Activated T-cell treated with anti-CD3 and anti-CD28 coated beads, Interleukin-2, amount 50 U/mL, for 4 hours (primary cell): ENCODE measurements at regions not wholly inside any gene's neighbourhood (a gene's known extent, or its start where the extent isn't known, plus 50 kb on each side); places are given as distances from the start of the nearest gene placed in this dataset.
"Not testable (repeated sequence)": the region's sequence is repeated elsewhere in the genome, so short reads cannot be mapped to it uniquely, and the experiment has no call there.

Source experiments
- ATAC-seq, 2 donors: fragments of 200-7000 bp; cut with Tn5 transposase; one replicate each; pipeline ENCODE4 v1.10.0; 2021
- DNase-seq: peaks from one replicate; pipeline ENCODE4 v3.0.0-alpha.2; 2020
- H3K27me3 Mint-ChIP-seq: one replicate; pipeline ENCODE4 v1.8.0; 2021; ENCODE audit warnings: low read depth, mixed read lengths
- H3K36me3 Mint-ChIP-seq: one replicate; pipeline ENCODE4 v1.8.0; 2022; ENCODE audit warnings: mixed read lengths; ENCODE audit not compliant: insufficient read depth
- H3K4me1 Mint-ChIP-seq: one replicate; pipeline ENCODE4 v1.8.0; 2021; ENCODE audit warnings: low read depth, mixed read lengths
- H3K4me3 Mint-ChIP-seq: one replicate; pipeline ENCODE4 v1.8.0; 2021; ENCODE audit warnings: mild to moderate bottlenecking, moderate library complexity, mixed read lengths
- H3K9me3 Mint-ChIP-seq: one replicate; pipeline ENCODE4 v1.8.0; 2021; ENCODE audit warnings: mixed read lengths

DNA sequence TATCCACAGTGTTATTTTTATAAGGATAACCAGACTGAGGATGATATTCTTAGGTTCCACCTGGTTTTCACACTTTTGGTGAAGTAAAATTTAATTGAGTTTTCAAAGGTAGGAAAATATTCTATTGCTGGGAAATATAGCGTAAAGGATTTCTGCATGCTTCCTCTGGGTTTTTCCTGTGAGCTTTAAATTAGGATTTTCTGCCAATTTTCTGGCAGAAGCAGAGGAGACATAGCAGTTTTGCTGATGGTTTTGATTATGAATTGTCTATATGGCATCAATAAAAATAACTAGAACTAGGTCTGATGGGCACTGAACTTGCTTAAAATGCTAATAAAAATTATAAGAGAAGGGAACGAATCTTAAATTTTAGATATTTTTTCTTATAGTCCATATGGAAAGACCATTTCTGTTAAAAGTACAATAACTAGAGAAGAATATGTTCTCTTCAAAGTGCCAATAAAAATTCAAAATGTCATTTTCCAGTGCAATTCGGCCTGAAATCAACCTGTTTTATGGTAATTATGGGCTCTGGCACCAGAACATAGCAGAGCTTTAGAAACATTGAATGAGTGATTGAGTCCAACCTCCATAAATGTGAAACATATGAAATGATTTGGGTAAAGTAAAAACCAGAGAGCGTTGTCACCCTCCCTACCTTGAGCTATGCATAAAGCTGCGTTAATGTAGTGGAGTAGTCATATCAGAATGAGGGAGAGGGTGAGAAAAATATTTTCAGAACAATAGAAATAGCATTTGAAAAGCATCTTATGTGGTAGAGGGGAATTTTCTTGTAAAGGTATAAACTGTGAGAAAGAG is 279.7 kb downstream of the SPRY1 start:
- ATAC-seq: peak; percentile 27 to 30

DNA sequence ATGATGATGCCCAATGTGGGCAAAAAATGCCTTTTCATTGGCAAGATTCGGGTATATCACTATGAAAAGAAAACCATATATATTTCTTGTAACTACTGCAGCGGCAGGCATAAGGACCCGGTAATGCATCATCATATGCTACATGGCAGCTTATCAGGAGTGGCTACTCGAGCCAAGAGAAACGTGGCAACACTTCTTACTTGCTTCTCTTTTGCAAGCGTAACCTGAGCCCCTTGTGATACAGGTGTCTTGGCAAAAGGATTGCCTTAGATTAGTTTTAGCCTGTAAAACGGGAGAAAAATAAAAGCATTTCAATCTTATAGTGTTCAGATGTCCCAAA is 280.3 kb downstream of the SPRY1 start:
- no peaks in the 10 kb centered on the region for H3K9me3 Mint-ChIP-seq
- peaks cover 19% of the 10 kb centered on the region for H3K27me3 Mint-ChIP-seq
- DNase-seq (no peak), ATAC-seq (no peak)
- no peak overlapping the region for H3K4me3 Mint-ChIP-seq
- peaks cover 9% of the 10 kb centered on the region for H3K4me1 Mint-ChIP-seq
- H3K36me3 Mint-ChIP-seq: no peaks in the 10 kb centered on the region

More for the DNA sequence above, 279.7 kb downstream of the SPRY1 start:
- Mint-ChIP-seq H3K4me1 (peaks cover 14% of the 10 kb centered on the region), H3K9me3 (no peaks in the 10 kb centered on the region), H3K36me3 (no peaks in the 10 kb centered on the region), H3K27me3 (peaks cover 19% of the 10 kb centered on the region), H3K4me3 (no peak overlapping the region)
- DNase-seq: no peak

DNA sequence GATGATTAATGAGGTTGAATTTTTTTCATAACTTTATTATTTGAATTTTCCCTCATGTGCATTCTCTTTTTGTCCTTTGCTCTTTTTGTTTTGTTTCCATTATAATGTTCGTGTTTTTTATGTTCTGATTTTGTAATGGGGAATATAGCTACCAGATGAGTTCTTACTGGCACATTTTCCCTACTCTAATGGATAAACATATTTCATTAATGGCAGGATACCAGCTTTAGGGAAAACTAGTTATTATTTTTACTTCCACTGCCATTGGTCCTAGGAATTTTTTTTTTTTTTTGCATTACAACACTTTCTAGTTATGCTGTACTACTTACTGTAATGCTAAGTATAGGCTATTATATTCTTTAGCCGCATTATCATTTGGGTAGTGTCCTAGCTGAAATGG is 286.3 kb downstream of the SPRY1 start:
- Mint-ChIP-seq H3K4me1 (no peaks in the 10 kb centered on the region), H3K27me3 (peaks cover 5% of the 10 kb centered on the region), H3K4me3 (no peak overlapping the region), H3K36me3 (no peaks in the 10 kb centered on the region), H3K9me3 (no peaks in the 10 kb centered on the region)
- no peak for ATAC-seq
- no peak for DNase-seq

DNA sequence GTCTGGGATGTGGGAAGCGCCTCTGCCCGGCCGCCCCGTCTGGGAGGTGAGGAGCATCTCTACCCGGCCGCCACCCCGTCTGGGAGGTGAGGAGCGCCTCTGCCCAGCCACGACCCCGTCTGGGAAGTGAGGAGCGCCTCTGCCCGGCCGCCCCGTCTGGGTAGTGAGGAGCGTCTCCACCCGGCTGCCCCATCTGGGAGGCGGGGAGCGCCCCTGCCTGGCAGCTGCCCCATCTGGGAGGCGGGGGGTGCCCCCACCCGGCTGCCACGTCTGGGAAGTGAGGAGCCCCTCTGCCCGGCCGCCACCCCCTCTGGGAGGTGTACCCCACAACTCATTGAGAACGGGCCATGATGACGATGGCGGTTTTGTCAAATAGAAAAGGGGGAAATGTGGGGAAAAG is 288.3 kb downstream of the SPRY1 start:
- not testable (repeated sequence) for H3K9me3 Mint-ChIP-seq, DNase-seq, H3K36me3 Mint-ChIP-seq, H3K27me3 Mint-ChIP-seq, H3K4me1 Mint-ChIP-seq, ATAC-seq, H3K4me3 Mint-ChIP-seq

DNA sequence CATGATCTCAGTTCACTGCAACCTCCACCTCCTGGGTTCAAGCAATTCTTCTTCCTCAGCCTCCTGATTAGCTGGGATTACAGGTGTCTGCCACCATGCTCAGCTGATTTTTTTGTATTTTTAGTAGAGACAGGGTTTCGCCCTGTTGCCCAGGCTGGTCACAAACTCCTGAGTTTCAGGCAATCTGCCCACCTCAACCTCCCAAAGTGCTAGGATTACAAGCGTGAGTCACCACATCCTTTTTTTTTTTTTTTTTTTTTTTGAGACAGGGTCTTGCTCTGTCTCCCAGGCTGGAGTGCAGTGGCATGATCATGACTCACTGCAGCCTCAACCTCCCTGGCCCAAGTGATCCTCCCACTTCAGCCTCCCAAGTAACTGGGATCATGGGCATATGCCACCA is 298.9 kb downstream of the SPRY1 start:
- not testable (repeated sequence) for H3K9me3 Mint-ChIP-seq, ATAC-seq, H3K36me3 Mint-ChIP-seq, H3K4me3 Mint-ChIP-seq, H3K27me3 Mint-ChIP-seq, DNase-seq, H3K4me1 Mint-ChIP-seq

DNA sequence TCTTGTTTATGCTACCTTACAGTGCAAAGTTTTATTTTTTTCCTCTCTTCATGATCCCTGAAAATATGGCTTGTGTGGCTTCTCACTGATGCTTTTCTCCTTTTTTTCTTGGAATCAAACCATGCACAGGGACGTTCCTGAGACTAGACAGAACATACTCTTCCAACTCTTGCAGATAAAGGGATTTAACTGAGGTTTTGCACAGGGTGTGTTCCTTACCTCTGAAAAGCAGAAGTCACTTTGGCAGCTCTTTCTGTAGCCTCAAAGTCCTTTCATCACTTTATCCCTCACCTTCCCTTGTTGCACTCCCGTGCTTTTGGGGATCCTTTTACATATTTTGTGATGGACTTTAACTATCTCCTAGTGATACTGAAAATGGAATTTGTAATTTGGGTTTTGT is 300.1 kb downstream of the SPRY1 start:
- DNase-seq (no peak), ATAC-seq (no peak)
- Mint-ChIP-seq H3K27me3 (peaks cover 3% of the 10 kb centered on the region), H3K9me3 (no peaks in the 10 kb centered on the region), H3K36me3 (no peaks in the 10 kb centered on the region), H3K4me1 (no peaks in the 10 kb centered on the region), H3K4me3 (no peak overlapping the region)

DNA sequence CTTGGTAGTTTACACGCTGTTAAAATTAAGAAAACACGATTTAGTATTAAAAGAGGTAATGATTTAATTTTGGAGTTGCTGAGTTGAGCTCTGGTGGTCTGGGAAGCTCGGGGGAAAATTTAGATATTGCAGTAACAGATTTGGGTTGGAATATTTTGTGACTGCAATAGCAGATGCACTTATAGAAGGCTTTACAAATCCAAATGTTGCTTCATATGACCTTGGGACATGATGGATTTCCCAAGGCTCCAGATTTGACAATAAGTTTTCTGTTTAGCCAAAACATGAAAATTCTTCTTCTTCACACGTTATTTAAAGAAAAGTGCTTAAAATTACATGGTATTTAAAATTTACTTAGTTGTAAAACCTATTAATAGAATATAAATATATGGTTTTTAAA is 302.0 kb downstream of the SPRY1 start:
- Mint-ChIP-seq H3K4me3 (no peak overlapping the region), H3K36me3 (no peaks in the 10 kb centered on the region), H3K4me1 (no peaks in the 10 kb centered on the region), H3K9me3 (no peaks in the 10 kb centered on the region), H3K27me3 (peaks cover 5% of the 10 kb centered on the region)
- ATAC-seq (no peak), DNase-seq (no peak)

DNA sequence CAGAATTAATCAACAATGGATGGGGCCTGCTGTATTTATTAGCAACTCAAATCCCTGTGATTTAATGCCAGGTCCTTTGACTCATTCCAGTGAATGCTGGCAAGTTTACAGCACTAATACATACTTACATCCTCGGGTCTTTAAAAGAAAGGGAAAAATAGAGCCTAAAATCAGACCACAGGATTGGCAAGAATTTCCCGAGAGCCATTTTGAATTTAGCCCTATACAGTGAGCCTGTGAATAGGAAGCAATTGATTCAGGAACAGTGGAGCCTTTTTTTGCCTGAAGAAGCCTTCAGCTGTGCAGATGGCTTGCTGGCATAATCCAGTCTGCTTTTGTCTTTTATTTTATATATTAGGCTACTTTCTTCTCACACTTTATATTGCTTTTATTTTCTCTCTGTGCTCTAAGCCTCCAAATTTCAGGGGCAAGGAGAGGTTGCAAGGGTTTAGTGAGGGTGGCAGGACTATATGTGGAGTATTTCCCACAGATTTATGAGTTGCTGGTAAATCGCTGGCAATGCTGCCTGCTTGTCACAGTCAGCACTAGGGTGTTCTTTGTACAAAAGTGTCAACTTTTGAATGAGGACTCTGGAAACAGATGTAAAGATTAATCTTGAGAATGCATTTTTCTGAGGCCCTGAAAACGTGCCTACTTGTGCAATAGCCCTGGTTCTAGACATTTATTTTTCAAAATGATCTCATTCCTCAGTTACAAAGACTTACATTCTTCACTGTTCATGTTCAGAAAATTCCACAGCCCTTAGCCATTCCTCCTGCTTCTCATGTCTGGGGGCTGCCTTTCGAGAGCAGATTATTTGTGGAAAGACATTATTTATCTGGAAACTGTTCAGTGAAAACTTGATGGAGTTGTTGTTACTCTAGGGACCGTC is 303.5 kb downstream of the SPRY1 start:
- peaks cover 5% of the 10 kb centered on the region for H3K27me3 Mint-ChIP-seq
- no peak overlapping the region for H3K4me3 Mint-ChIP-seq
- no peaks in the 10 kb centered on the region for H3K4me1 Mint-ChIP-seq

DNA sequence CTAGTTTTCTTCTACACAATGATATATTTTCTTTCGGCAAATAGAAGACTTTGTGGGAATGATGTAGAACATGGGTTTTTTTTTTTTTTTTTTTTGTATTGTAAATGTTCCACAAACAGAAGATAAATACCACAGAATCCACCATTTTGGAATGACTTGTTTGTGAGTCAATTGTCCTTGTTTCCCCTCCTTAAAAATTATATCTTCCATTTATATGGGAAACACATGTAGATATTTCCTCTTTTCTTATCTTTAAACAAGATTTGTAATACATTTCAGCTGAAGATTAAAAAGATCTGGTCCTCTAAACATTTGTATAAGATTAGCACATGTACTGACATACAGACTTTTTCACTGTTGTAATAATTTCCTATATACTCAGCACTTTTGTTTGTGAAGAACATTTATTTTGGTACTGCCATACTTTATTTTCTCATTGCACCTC is 304.6 kb downstream of the SPRY1 start:
- Mint-ChIP-seq H3K9me3 (no peaks in the 10 kb centered on the region), H3K4me1 (no peaks in the 10 kb centered on the region), H3K4me3 (no peak overlapping the region), H3K27me3 (peaks cover 5% of the 10 kb centered on the region), H3K36me3 (no peaks in the 10 kb centered on the region)
- DNase-seq (no peak), ATAC-seq (no peak)

More for the DNA sequence above, 303.5 kb downstream of the SPRY1 start:
- no peak for DNase-seq
- H3K9me3 Mint-ChIP-seq: no peaks in the 10 kb centered on the region
- no peaks in the 10 kb centered on the region for H3K36me3 Mint-ChIP-seq
- no peak for ATAC-seq

DNA sequence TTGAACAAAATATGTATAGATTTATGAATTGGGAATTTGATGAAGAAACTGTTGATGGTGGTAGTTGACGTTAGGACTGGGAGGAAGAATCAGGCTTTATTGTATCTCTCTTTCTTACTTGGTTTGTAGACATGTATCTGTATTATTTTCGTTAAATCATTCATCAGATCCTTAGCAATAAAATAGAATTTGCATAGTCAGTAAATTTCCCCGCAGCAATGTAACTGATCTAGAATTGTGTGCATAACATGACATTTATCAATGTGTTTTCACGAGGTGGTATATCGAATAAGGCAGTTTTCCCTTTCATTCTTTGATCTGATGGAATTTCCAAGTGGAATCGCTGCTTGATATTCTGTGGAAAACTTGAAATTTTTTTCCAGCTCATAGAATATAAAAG is 308.8 kb downstream of the SPRY1 start:
- no peaks in the 10 kb centered on the region for H3K4me1 Mint-ChIP-seq
- DNase-seq: no peak
- H3K9me3 Mint-ChIP-seq: peaks cover 6% of the 10 kb centered on the region
- H3K4me3 Mint-ChIP-seq: no peak overlapping the region
- peaks cover 8% of the 10 kb centered on the region for H3K27me3 Mint-ChIP-seq
- H3K36me3 Mint-ChIP-seq: no peaks in the 10 kb centered on the region
- ATAC-seq: no peak

DNA sequence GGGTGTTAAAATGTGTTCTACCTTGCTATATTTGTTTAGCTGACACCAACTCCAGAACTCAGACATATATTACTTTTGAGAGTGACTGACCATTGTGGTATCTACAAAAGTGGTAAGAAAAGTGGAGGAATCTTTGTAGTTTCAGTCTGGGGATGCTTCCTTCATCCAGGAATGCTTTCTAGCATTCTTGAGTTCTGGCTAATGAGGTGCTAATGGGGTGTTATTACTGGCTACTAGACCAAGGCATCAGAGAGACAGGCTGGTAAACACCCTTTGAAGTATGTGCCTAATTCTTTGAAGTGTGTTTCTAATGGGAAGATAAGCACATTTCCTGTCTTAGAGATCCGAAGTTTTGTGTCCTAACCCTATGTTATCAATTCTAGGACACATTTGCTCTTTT is 310.4 kb downstream of the SPRY1 start:
- H3K27me3 Mint-ChIP-seq: peaks cover 5% of the 10 kb centered on the region
- H3K9me3 Mint-ChIP-seq: peaks cover 6% of the 10 kb centered on the region
- DNase-seq: no peak
- ATAC-seq: no peak
- H3K4me3 Mint-ChIP-seq: no peak overlapping the region
- H3K36me3 Mint-ChIP-seq: no peaks in the 10 kb centered on the region
- H3K4me1 Mint-ChIP-seq: no peaks in the 10 kb centered on the region

DNA sequence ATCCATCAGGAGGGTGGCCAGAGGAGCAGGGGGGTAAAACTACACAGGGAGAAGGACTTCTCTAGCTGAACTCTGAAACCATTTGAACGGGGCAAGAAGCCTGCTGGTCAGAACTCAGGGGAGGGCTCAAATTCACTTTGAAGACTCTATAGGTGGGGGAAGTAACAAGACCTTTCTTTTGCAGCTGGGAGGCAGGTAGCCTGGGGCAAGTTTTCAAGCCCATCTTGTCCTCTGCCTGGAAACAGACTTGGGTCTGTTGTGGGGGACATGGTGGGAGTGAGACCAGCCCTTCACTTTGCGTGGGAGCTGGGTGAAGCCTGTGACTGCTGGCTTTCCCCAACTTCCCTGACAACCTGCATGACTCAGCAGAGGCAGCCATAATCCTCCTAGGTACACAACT is 312.3 kb downstream of the SPRY1 start:
- H3K36me3 Mint-ChIP-seq: no peaks in the 10 kb centered on the region
- H3K9me3 Mint-ChIP-seq: peaks cover 6% of the 10 kb centered on the region
- peaks cover 5% of the 10 kb centered on the region for H3K27me3 Mint-ChIP-seq
- ATAC-seq (no peak), DNase-seq (no peak)
- no peak overlapping the region for H3K4me3 Mint-ChIP-seq
- no peaks in the 10 kb centered on the region for H3K4me1 Mint-ChIP-seq

DNA sequence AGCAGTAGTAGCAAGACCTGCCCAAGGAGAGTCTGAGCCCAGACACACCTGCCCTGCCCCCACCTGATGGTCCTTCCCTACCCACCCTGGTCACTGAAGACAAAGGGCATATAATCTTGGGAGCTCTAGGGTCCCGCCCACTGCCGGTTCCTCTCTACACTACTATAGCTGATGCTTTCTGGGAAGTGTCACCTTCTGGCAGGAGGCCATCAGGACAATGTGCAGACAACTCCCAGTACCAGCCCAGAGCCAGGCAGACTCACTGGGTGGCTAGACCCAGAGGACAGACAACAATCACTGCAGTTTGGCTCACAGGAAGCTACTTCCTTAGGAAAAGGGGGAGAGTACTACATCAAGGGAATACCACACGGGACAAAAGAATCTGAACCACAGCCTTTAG is 312.7 kb downstream of the SPRY1 start:
- H3K9me3 Mint-ChIP-seq: peaks cover 6% of the 10 kb centered on the region
- H3K4me3 Mint-ChIP-seq: no peak overlapping the region
- no peaks in the 10 kb centered on the region for H3K36me3 Mint-ChIP-seq
- H3K4me1 Mint-ChIP-seq: no peaks in the 10 kb centered on the region
- ATAC-seq (no peak), DNase-seq (no peak)
- H3K27me3 Mint-ChIP-seq: peaks cover 5% of the 10 kb centered on the region

DNA sequence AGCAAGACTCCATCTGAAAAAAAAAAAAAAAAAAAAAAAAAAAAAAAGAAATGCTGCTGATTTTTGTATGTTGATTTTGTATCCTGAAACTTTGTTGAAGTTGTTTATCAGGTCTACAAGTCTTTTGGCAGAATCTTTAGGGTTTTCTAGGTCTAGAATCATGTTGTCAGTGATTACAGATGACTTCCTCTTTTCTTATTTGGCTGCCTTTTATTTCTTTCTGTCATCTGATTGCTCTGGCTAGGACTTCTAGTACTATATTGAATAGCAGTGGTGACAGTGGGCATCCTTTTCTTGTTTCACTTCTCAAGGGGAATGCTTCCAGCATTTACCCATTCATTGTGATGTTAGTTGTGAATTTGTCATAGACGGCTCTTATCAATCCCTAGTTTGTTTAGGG is 334.4 kb downstream of the SPRY1 start:
- no peak overlapping the region for H3K4me3 Mint-ChIP-seq
- no peaks in the 10 kb centered on the region for H3K27me3 Mint-ChIP-seq
- peaks cover 3% of the 10 kb centered on the region for H3K9me3 Mint-ChIP-seq
- no peaks in the 10 kb centered on the region for H3K36me3 Mint-ChIP-seq
- ATAC-seq (no peak), DNase-seq (no peak)
- no peaks in the 10 kb centered on the region for H3K4me1 Mint-ChIP-seq

DNA sequence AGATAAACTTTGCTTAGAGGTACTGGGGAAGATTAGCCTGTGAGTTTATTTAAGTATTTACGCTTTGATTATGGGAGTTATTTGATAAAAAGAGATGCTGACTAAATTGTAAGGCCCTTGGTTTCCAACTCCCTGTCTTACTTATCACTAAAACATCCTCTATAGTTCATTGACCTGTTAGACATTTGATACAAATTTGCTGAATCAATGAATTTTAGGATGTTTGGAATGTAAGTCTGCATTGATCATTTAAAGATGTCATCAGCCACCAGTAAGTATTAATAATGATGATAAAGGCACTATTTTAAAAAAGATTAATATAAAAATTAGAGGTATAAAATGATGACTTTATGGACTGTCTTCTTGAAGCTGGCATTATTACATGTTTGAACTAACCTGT is 340.6 kb downstream of the SPRY1 start:
- Mint-ChIP-seq H3K27me3 (no peaks in the 10 kb centered on the region), H3K9me3 (peaks cover 3% of the 10 kb centered on the region), H3K36me3 (no peaks in the 10 kb centered on the region), H3K4me1 (no peaks in the 10 kb centered on the region), H3K4me3 (no peak overlapping the region)
- DNase-seq (no peak), ATAC-seq (no peak)
